Mucosa of descending colon (tissue), 3 donors: ENCODE measurements at regions not wholly inside any gene's neighbourhood (a gene's known extent, or its start where the extent isn't known, plus 50 kb on each side); places are given as distances from the start of the nearest gene placed in this dataset.

ENCODE experiments used
- ATAC-seq: fragments of 200-7000 bp; cut with Tn5 transposase; one replicate; pipeline ENCODE4 v1.9.1; 2020; ENCODE audit warnings: mild to moderate bottlenecking, moderate library complexity
- DNase-seq, 3 donors: peaks; one replicate each; pipeline ENCODE4 v3.0.0-alpha.2; 2020
- H3K36me3 ChIP-seq: fragments of 200-600 bp; one replicate; pipeline ENCODE4 v1.8.0; 2021; ENCODE audit warnings: low read depth, mild to moderate bottlenecking
- H3K4me1 ChIP-seq: fragments of 200-600 bp; one replicate; pipeline ENCODE4 v1.8.0; 2021; ENCODE audit warnings: low read depth, mild to moderate bottlenecking
- H3K4me3 ChIP-seq: fragments of 200-600 bp; one replicate; pipeline ENCODE4 v1.8.0; 2021; ENCODE audit warnings: mild to moderate bottlenecking
- H3K9me3 ChIP-seq: fragments of 200-600 bp; one replicate; pipeline ENCODE4 v1.8.0; 2021; ENCODE audit warnings: mild to moderate bottlenecking
- CTCF ChIP-seq: fragments of 200-600 bp; IDR thresholded peaks from one replicate; pipeline ENCODE4 v1.8.0; 2022; ENCODE audit warnings: antibody characterized with exemption, mild to moderate bottlenecking
- intact Hi-C, 2 donors: fragments of 100-400 bp; cut with DNase I in 1 of 2; cut with micrococcal nuclease in 1 of 2; formaldehyde crosslinking; loops; one replicate each; pipeline versions ENCODE4 v1.11.0 to v1.11.1; 2022; cut with DNase I, micrococcal nuclease
- donor health status: DM: no; HTN: no; CAD: no; lungs with moderate emphysema.
- donor health status: DM: no; HTN: no; CAD: no.
- donor health status: DM: no; HTN: yes; CAD: no.

- intact Hi-C loops, result no loop called here
- H3K4me3 ChIP-seq, result no peak overlapping the region
- no peak for DNase-seq
- ATAC-seq, result no peak
- H3K4me1 ChIP-seq, result no peaks in the 10 kb centered on the region
- TF ChIP-seq CTCF, result no peak
- H3K9me3 ChIP-seq, result no peaks in the 10 kb centered on the region
- H3K36me3 ChIP-seq, result no peaks in the 10 kb centered on the region
Measured at GRCh38 chr9:115191667-115192066, 73.7 kb upstream of the TNC start.

GRCh38 chr9:115192280-115192679, 74.3 kb upstream of the TNC start:
- no peak overlapping the region for H3K4me3 ChIP-seq
- no peaks in the 10 kb centered on the region for H3K4me1 ChIP-seq
- no peaks in the 10 kb centered on the region for H3K9me3 ChIP-seq
- DNase-seq, result peak in 1 of 3 donors; percentile 13
- peak; percentile 45 for ATAC-seq
- intact Hi-C loops, result no loop called here
- no peak for TF ChIP-seq CTCF
- no peaks in the 10 kb centered on the region for H3K36me3 ChIP-seq

- DNase-seq (no peak), ATAC-seq (no peak)
- TF ChIP-seq CTCF, result no peak
- H3K4me1 ChIP-seq, result no peaks in the 10 kb centered on the region
- intact Hi-C loops, result no loop called here
- no peaks in the 10 kb centered on the region for H3K36me3 ChIP-seq
- H3K4me3 ChIP-seq, result no peak overlapping the region
- H3K9me3 ChIP-seq, result no peaks in the 10 kb centered on the region
Measured at GRCh38 chr9:115192835-115193525, 75.0 kb upstream of the TNC start.

GRCh38 chr9:115193777-115194176, 75.8 kb upstream of the TNC start:
- no peak for TF ChIP-seq CTCF
- intact Hi-C loops, result no loop called here
- no peaks in the 10 kb centered on the region for H3K4me1 ChIP-seq
- no peaks in the 10 kb centered on the region for H3K36me3 ChIP-seq
- ATAC-seq (no peak), DNase-seq (no peak)
- no peaks in the 10 kb centered on the region for H3K9me3 ChIP-seq
- no peak overlapping the region for H3K4me3 ChIP-seq

GRCh38 chr9:115194216-115194615, 76.3 kb upstream of the TNC start:
- intact Hi-C loops, result no loop called here
- no peaks in the 10 kb centered on the region for H3K9me3 ChIP-seq
- H3K36me3 ChIP-seq, result no peaks in the 10 kb centered on the region
- DNase-seq (no peak), ATAC-seq (no peak)
- H3K4me3 ChIP-seq, result no peak overlapping the region
- TF ChIP-seq CTCF, result no peak
- H3K4me1 ChIP-seq, result no peaks in the 10 kb centered on the region

- Histone ChIP-seq H3K4me1 (no peaks in the 10 kb centered on the region), H3K36me3 (no peaks in the 10 kb centered on the region), H3K9me3 (no peaks in the 10 kb centered on the region), H3K4me3 (no peak overlapping the region)
- ATAC-seq (no peak), DNase-seq (no peak)
- no peak for TF ChIP-seq CTCF
- intact Hi-C loops, result no loop called here
Measured at GRCh38 chr9:115195912-115196311, 78.0 kb upstream of the TNC start.
